NCI-H748 treated with DMSO at 0.1 percent for 48 hours (cell line): ENCODE measurements at regions not wholly inside any gene's neighbourhood (a gene's known extent, or its start where the extent isn't known, plus 50 kb on each side); places are given as distances from the start of the nearest gene placed in this dataset.

Experiments used
- DNase-seq: peaks from one replicate; lab custom pipeline; 2025; lab: John Stamatoyannopoulos, UW

DNA sequence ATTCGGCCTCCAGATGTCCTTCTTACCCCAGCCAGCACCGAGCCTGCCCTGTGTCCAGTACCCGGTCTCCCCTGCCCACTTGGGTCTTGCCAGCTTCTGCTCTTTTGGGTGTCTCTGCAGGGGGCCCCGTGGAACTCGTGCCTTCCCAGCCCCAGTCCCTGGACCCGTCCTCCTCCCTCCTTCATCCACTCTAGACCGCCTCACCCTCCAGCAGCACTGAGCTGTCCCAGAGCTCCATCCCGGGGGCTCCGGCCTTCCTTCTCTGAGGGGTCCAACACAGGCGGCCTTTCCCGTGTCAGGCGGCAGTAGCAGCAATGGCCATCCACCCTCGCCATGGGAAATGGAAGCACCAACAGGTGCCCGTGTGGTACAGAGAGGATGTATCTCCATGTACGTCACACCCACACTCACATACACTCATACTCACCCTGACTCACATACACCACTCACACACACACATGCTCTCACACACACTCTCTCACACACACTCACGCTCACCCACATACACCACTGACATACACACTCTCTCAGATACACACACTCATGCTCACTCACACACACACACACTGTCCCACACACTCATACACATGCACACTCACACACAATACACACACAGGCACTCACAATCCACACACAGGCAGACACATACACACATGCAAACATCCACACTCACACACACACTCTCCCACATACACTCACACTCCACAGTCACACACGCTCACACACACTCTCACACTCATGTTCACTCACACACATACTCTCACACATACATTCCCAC lies 827.5 kb upstream of the SALL3 start:
- no peak for DNase-seq

DNA sequence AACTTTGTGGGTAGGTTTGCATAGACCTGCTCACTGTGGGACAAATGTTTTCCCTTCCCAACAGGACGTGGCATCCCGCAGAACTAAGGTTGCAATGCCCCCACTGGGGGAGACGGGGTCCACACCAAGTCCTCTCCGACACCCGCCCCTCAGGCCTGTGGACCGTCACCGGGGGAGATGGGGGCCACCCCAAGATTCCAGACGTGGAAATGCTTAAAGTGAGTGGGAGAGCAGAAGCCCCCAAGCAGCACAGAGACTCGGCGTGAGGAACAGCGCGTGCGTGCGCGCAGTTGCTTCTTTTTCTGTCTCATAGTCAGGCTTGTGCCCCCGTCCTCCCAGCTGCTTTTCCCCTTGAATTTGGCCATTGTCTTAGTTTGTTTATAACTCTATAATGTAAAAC lies 826.3 kb upstream of the SALL3 start:
- no peak for DNase-seq

DNA sequence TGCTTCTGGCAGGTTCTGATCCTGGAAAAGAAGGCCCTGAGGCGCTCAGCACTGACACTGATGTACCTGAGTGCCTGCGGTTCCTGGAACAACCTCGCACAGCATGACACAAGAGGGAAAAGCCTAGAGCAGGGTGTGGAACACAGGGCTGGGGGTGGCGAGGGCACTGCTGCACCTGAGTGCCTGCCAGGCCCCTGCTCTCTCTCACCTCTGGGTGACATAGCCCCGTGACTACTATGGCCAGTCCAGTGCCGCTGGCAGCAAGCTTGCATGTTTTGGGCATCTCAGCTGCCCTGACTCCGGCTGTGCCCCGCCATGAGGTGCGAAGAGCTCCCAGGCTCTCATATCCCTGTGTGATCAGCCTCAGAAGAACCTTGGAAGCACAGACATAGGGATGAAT lies 825.2 kb upstream of the SALL3 start:
- DNase-seq = no peak

DNA sequence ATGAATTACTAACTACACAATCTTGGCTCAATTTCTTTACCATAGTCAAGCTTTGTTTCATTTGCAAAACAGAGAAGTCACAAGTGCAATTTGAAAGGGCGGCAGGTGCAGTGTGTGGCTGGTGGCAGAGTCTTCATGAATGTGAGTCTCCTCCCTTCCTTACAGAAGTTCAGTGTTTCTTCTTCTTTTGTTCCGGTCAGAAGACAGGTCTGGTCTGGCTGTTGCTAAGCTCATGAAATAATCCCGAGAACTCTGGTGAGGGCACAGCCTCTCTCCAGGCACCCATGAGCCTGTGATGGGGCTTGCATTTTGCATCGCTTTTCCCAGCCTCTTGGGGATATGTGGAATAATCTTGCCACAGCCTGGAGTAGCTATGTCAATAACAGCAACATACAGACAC lies 824.8 kb upstream of the SALL3 start:
- DNase-seq = no peak

DNA sequence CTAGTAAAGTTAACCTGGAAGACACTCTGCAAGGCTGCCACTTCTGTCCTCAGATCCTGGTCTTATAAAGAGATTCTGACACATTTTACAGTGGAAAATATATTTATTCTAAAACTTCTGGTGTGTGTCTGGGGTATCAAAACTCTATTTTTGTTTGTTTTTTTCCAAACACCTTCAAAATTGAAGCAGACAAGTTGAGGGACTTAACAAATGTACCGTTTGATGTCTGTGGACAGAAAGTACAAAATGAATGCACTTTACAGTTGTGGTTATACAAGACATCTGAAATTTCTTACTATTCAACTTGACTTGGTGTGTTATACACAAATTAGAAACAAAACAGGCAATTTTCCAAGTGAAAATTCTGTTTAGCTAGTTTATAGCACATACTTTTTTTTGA lies 823.2 kb upstream of the SALL3 start:
- DNase-seq = no peak

DNA sequence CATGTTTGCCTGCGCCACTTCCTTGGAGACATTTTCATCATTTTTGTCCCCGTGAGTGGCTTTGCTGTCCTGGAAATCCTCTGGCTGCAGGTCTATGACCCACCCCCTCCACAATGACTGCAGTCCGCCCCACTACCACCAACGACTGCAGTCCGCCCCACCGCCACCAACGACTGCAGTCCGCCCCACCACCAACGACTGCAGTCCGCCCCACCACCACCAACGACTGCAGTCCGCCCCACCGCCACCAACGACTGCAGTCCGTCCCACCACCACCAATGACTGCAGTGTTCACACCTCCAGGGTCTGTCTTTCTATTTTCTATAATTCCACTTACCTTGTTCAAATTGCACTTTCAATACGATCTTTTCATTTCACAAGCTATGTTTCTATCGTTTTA lies 820.7 kb upstream of the SALL3 start:
- no peak for DNase-seq

DNA sequence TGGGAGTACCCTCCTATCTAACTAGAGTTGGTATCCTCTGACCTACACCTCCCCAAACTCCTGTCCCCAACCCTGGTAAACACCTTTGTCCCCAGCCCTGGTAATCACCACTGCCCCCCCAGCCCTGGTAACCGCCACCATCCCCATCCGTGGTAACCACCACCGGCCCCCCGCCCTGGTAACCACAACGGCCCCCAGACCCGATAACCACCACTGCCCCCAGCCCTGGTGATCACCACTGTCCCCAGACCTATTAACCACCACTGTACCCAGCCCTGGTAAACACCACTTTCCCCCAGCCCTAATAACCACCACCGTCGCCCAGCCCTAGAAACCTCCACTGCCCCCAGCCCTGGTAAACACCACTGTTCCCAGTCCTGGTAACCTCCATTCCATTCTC lies 820.2 kb upstream of the SALL3 start:
- no peak for DNase-seq

DNA sequence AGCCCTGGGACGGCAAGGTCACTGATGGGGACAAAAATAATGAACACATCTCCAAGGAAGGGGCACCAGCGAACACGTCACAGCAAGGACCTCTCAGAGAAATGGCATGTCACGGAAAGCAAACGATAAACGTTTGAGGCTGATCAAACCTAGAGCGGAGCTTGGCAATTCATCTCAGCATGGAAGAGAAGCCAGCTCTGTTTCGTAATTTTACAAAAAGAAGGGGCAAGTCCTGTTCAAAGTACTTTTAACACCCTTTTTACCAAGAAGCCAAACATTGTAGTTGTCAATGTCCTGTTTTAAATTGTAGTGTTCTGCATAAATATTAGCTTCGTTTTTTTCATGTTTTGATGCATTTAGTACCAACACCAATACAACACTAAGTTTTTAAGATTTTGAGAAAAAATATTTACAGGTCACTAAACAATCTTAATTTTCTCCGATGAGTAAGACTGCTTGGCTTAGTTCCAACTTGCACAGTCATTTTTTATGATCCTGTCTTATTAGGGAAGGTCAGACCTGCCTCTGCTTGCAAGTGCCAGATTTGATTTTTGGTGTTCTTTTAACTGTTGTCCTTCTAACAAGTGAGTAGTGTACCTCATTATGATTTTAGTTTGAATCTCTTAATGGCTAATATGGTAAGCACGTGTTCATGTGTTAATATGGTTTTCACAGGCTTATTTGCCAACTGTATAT lies 818.5 kb upstream of the SALL3 start:
- no peak for DNase-seq

DNA sequence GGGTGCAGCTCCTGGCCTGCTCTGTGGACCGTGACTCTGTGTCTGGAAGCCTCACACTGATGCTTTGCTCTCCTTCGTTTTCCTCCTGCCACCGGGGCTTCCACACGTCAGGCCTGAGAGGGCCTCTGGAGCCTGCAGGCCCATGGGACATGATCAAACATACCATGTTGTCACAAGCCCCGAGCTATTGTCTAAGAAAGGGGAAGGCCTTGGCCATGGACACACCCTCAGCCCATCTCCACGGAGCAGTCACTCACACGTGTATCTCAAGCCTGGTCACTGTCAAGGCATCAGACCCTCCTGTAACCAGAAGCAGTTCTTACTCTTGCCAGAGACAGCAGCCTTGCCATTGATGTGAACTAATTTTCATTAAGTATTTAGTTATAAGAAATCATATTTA lies 814.1 kb upstream of the SALL3 start:
- no peak for DNase-seq

DNA sequence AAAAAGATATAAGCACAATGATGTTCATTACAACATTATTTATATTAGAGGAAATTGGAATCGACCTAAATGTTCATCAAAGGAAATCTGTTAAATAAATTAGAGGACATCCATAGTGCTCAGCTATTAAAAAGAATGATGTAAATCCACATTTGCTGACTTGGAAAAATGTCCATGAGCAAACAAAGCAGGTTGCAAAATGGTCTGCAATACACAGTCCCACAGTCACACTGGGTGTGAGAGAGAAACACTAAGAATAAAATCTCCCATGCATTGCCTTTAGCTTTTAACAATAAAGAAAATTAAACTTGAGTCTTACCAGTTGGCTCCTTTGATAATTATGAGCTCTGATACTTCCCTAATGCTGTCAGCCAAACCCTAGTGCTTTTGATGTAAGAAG lies 811.1 kb upstream of the SALL3 start:
- DNase-seq = no peak

DNA sequence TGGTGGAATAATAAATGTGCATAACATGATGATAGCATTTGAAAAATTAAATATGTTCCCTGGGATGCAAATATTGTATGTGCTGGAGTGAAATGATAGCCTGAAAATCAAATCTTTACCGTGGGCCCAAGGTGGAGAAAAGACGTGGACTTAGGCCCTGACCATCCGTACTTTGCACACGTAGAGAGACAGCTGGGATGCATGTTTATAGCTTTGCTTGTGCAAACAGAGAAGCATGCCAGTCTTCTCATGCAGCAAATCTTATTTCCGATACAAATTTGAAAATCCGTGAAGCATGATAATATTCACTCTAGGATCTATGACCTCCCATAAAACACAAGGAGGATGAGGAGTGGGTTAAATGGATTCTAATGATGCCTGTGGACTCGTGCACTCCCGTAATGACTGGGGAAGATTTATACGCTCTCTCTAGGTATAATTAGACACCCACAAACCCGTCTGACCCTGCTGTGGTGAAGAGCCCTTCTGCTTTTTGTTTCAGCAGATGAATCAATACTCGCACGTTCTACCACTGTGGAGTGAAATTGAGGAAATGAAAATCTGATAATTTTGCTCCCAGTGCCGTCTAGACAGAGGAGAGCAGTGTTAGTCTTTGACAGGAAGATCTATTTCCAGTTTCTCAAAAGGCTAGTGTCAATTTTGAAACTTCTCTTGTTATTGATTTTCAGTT lies 810.3 kb upstream of the SALL3 start:
- peak; percentile 83 for DNase-seq

DNA sequence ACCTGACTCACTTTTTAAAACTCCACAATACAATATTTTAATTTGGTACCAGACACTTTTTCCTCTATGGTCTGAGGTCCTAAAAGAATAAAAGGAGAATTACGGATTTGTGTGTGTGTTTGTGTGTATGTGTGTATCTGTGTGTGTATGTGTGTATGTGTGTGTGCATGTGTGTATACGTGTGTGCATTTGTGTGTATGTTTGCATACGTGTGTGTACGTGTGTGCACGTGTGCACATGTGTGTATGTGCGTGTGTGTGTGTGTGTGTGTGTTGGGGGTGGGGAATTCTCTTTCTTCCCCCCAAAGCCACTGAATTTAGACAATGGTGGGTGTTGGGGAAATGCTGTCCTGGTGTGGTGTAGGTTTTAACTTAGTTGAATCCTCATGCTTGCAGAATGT lies 807.7 kb upstream of the SALL3 start:
- DNase-seq = no peak

DNA sequence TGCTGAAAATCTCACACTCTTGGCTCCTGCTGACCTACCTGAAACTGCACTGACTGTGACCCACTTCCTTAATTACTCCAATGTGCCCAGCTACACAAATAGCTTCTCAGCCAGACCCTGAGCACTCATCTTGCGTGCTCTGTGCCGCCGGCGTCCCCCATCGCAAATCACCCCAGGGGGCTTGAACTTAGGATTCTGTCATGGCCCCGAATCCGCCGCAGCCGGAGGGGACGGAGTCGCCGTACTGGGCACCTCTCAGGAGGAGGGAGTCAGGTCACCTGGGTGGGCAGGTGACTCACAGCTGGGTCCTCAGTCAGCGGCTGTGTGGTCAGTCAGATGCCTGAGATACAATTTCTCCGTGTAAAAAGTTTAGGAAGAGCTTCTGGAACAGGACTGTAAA lies 804.9 kb upstream of the SALL3 start:
- no peak for DNase-seq

DNA sequence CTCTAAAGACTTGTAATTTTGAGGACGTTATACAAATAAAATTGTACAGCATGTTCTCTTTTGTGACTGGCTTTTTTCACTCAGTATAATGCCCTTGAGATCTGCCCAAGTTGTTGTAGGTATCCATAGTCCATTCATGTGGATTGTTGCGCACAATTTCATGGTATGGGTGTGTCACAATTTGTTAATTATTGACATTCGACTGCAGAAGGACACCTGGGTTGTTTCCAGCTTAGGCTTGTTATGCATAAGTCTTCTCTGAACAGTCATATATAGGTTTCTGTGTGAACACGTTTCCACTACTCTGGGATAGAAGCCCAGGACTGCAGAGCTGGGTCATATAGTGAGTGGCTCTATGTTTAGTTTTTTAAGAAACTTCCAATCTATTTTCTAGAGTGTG lies 800.8 kb upstream of the SALL3 start:
- no peak for DNase-seq

DNA sequence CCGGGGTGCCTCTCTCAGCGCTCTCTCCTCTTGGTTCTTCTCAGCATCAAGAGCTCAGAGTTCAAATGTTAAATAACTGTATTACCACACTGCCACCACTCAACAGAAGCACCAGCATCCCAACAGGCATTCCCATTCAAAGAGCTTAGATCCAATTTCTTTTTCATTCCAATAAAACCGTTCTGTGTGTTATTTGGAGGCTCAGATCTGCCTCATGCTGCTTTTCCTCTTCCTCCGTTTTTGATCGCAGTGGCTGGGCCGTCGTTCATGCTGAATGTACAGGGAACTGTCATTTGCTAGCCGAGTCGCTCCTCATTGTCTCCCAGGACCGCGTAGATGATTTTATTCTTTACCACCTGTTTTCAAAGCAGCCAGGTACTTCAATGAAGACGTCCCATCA lies 798.9 kb upstream of the SALL3 start:
- no peak for DNase-seq

DNA sequence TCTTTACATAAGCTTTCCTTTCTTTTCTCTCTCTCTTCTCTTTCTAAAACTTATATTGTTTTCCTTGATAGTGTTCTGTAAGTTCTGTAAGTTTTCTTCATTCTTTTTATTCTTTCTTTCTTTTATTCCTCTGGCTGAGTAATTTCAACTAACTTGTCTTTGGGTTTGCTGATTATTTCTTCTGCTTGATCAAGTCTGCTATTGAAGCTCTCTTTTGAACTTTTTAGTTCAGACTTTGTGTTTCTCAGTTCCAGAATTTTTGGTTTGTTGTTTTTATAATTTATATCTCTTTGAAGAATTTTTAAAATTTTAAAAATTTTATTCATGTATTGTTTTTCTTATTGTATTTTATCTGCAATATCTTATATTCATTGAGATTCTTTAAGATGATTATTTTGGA lies 795.8 kb upstream of the SALL3 start:
- DNase-seq = no peak

DNA sequence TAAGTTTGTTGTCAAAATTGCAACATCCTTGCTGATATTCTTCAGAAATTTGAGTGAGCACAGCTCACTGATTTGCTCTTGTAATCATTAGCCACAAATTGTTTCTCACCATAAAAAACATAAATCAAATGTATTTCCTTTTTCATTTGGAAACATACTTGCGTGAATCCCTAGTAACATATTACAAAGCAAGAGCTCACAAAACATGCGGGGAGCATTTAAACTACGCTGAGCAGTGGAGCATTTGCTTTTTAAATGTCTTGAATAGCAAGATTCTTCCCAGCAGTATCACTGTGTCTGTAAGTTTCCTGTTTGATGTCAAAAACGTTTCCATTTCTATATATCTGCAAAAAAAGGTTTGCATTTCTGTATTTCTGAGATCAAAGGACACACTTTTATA lies 788.3 kb upstream of the SALL3 start:
- DNase-seq = no peak

DNA sequence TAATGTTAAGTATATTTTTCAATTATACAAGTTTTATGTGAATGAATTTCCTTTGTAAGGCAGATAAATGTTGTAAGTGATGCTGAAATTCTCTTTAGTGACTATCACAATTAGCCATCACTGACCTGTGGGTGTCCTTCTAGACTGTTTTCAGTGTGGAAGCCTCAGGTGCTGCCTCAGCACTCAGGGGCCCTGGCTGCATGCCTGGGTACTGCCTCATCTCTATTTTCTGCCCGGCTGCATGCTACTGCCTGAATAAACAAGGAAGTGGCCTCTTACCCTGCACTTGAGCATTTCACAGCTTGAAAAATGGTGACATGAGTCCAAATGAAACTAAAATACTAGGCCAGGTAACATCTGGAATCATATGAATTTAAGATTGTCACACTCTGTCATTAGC lies 787.6 kb upstream of the SALL3 start:
- peak; percentile 79 for DNase-seq

DNA sequence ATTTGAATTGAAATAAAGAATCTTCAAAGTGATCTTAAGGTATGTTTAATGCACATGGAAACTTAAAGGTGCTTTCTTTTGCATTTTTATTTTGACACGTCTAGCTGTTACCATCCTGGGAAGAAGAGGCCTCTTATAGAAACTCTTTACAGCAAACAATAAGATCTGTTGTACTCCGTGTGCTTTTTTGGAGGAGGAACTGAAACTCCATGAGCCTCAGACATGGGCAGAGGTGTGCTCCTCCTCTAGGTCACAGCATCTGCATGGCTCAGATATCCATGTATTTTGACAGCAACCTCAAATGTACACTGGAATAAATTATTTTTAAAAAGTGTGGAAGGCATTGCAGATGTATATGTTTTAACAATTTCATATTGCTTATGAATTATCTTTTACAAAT lies 783.3 kb upstream of the SALL3 start:
- no peak for DNase-seq

DNA sequence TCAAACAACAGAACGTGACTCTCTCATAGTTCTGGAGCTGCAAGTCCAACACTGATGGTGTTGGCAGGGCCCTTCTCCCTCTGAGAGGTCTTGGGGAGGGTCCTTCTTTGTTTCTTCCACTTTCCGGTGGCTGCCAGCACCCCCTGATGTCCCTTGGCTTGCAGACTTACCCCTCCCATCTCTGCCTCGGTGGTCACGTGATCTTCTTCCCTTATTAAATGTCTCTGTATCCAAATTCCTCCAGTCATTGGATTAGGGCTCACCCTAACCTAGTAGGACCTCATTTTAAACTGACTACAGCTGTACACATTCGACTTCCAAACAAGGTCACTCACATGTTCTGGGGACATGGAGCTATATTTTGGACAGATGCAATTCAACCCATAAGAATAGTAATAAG lies 780.6 kb upstream of the SALL3 start:
- no peak for DNase-seq

DNA sequence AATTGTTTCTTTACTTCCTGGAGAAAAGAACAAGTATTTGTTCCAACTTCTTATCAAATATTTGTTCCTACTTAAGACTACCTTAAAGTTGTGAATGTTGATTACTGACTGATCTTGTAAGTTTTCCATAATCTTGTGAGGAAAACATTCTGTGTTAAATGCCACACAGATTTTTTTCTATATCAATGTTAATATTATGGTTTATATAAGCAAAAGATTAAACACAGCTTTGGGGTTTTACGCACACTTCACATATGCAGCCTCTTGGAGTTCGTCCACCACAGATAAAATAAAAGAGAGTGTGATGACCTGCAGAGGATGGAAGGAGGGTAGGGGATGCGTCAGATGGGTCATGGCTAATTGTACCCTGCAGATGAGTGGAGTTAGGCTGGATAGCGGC lies 780.0 kb upstream of the SALL3 start:
- DNase-seq = no peak

DNA sequence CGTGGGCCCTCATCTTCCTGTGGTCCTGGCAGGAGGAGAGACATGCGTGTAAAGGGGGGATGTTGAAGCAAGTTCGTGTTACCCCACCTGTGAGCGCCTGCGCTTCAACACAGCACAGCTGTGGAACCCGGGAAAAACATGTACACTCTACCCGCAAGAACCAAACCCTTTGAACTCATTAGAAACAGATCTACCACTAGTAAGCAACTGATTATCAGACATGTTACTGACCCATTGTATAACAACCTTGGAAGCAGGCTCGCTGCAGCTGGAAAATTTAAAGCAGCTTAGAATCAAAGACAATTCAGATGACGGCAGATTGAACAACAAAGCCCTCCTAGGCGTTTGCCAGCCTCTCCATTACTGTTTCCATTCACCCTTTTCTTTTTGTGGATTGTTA lies 771.7 kb upstream of the SALL3 start:
- DNase-seq = no peak

DNA sequence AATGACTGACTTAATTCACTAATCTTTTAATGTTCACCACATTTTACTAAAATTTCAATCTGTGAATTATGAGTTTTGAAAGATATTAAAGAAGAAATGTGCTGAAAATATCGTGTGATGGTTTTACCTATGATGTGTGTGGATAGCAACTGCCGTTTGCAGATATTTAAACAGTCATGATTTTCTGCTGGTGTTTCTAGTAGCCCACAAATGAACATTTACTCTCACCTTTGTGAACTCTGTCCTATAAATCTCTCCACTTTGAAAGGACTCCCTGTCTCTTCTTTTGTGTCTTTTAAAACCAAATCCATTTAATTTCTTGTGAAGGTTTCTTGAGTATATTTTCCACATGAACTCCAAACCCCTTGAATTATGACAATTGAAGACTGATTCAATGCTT lies 771.2 kb upstream of the SALL3 start:
- no peak for DNase-seq
